RPMI7951 (cell line): ENCODE measurements at regions not wholly inside any gene's neighbourhood (a gene's known extent, or its start where the extent isn't known, plus 50 kb on each side); places are given as distances from the start of the nearest gene placed in this dataset.

Experiments used
- DNase-seq: peaks from one replicate; pipeline ENCODE4 v3.0.0-alpha.2; 2012; ENCODE audit warnings: low read depth

DNA sequence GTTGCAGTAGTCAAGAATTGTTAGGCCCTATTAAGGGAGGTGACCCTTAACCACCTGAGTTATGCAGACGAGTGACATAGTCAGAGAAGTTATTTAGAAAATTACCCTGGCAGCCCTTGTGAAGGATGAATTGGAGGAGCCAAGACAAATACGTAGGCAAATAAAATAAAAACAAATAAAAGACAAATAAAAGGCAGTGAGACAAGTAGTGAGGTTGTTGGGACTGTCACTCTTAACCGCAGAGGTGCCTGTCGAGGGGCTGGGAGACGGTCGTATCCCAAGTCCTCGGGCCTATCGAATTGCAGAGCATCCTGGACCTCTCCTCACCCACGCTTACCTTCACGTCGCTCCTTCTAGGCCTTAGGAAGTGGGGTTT is 58.0 kb upstream of the ZC4H2 start:
- DNase-seq: no peak
